GM19099 (cell line): ENCODE measurements at regions not wholly inside any gene's neighbourhood (a gene's known extent, or its start where the extent isn't known, plus 50 kb on each side); places are given as distances from the start of the nearest gene placed in this dataset.

Source experiments
- POLR2A ChIP-seq: IDR thresholded peaks from 3 replicates; pipeline ENCODE4 v1.6.1; 2011; ENCODE audit warnings: low read depth; ENCODE audit not compliant: insufficient read length; ENCODE audit errors: extremely low read depth

- TF ChIP-seq POLR2A, result no peak
These were observed 313.4 kb downstream of the CDH26 start for GRCh38 chr20:60271597-60271996.

DNA sequence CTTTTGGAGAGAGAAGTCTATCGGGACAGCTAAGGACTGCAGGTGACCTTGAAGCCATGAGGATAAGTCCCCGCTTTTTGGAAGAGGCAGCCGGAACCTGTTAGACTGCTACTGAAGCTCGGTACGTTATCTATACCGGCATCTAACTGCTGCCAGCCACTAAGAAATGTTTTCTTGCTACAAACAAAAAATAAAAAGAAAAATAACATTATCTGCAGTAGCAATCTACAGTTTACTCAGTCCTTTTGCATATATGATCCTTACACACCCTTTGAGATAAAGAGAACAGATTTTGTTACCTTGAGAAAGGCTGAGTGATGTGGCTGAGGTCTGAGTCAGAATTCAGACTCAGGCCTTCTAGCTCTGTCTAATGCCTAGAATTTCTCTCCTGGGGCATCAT, 314.6 kb downstream of the CDH26 start:
- no peak for TF ChIP-seq POLR2A

- TF ChIP-seq POLR2A, result no peak
These were observed 316.5 kb downstream of the CDH26 start for GRCh38 chr20:60274717-60275116.

DNA sequence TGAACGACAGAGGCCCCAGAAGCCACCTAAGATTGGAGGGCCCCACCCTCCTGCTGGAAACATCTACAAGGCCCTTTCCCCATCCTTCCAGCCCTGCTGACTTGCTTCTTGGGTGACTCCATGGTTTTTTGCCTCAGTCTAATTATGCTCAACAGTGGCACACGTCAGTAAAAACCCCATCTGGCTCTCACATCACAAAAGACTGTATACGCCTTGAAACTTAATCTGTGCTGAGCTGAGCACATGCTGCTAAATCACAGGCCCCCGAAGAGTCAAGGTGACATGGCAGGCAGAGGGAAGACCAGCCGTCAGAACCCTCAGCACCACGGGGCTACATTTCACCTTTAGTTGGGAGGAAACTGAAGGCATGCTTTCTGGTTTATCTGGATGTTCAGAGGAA, 323.1 kb downstream of the CDH26 start:
- TF ChIP-seq POLR2A, result no peak

DNA sequence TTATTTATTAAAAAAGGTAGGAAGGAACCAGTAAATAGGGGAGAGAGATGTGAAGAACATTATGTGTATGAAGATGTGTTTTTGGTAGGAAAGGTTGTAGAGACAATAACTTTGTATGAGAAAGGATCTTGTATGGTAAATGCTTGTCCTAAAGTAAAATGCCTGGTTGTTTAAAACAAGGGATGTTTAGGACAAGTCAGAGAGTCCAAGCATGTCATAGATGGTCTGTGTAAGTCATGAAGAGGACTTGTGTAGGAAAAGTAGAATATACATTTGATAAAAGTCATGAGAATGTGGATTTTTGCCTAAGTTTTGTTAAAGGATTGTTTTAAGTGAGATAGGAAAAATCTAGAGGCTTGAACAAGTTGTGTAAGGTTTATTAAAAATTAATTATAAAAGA, 325.1 kb downstream of the CDH26 start:
- TF ChIP-seq POLR2A, result no peak

GRCh38 chr20:60286764-60287163, 328.5 kb downstream of the CDH26 start:
- no peak for TF ChIP-seq POLR2A

- TF ChIP-seq POLR2A, result no peak
These were observed 330.7 kb downstream of the CDH26 start for GRCh38 chr20:60288945-60289344.

- no peak for TF ChIP-seq POLR2A
These were observed 333.8 kb downstream of the CDH26 start for GRCh38 chr20:60292001-60292520.

GRCh38 chr20:60294632-60295031, 336.4 kb downstream of the CDH26 start:
- no peak for TF ChIP-seq POLR2A

DNA sequence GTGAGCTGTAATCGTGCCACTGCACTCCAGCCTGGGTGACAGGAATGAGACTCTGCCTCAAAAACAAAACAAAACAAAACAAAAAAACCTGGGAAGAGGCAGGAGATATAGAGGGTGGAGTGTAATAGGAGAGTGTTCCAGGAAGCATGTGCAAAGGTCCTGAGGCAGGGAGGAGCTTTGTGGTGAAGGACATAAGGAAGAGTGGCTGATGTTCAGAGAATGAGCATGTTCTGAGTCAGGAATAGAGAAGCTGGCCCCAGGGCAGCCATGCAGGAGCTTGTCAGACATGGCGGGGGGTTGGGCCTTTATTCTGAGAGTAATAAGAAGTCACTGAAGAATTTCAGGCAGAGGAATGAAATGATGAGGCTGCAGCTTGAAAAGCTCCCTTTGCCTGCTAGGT, 337.0 kb downstream of the CDH26 start:
- no peak for TF ChIP-seq POLR2A

GRCh38 chr20:60297649-60298048, 339.4 kb downstream of the CDH26 start:
- no peak for TF ChIP-seq POLR2A

- no peak for TF ChIP-seq POLR2A
These were observed 340.4 kb downstream of the CDH26 start for GRCh38 chr20:60298647-60299046.

DNA sequence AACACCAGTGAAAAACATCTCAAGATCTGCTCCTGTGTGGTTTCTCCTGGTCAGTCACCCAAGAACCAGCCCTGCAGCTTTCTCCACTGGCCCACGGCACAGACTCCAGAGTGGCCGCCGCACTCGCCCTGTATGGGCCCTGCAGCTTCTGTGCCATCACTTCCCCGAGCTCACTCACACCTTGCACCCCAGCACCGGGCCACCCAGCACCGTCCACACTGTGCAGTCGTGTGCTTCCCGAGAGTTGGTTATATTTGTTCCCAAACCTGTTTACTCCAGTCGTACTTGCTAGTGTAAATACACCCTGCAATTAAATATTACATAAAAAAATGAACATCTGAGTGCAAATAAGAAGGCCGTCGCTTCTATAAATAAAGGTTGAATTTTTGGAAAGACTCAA, 341.7 kb downstream of the CDH26 start:
- no peak for TF ChIP-seq POLR2A

DNA sequence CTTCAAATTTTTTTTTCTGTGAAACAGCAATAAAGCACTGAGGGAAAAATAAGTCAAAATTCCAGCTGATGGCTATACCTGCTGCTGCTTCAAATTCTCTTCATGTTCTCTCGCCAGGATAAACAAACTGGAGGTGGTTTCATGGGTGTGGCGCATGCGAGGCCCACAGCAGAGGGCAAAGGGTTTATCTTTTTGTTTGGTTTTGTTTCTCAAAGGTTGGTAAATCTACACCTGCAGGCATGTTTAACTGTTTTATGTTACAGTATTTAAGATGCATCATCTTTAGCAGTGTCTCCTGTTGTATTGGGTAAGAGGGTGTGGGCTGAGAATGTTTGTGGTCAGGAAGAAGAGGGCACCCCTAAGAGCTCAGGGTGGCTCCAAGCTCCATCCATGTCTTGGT, 342.2 kb downstream of the CDH26 start:
- TF ChIP-seq POLR2A, result no peak

DNA sequence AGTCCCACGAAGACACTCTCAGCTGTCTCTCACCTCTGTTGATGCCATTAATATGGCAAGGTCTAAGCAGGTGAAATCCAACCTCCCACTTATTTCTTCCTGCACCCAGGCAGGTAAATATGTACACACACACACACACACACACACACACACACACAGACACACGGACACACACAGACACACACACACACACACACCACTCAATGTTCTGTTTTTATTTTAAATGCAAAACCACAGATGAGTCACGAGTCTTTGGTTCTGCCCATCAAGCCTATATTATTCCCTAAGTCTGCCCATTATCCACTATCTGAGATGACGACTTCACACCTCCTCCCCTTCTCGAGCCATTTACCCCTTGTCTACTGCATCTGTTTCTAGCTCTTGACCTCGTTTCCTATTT, 344.7 kb downstream of the CDH26 start:
- TF ChIP-seq POLR2A, result no peak

- no peak for TF ChIP-seq POLR2A
These were observed 345.9 kb downstream of the CDH26 start for GRCh38 chr20:60304026-60304590.

DNA sequence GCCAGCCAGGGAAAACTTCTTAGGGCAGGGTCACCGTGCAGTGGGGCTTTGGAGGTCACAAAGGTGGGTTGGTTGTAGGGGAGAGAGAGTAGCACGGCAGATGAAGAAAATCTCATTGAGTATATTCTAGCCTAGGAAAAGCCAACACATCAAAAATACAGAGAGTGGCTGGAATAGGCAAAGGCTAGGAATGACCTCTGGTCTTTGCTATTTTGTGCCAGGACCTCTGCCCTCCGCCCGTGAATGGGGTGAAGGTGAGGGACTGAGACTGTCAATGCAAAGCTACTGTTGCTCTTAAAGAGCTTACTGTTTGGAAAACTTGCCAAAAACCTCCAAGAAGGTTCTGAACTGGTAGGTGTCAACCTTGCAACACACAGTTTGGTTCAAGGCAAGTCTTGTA, 346.7 kb downstream of the CDH26 start:
- no peak for TF ChIP-seq POLR2A
